ENCODE measurements at regions not wholly inside any gene's neighbourhood (a gene's known extent, or its start where the extent isn't known, plus 50 kb on each side); places are given as distances from the start of the nearest gene placed in this dataset.

DNA sequence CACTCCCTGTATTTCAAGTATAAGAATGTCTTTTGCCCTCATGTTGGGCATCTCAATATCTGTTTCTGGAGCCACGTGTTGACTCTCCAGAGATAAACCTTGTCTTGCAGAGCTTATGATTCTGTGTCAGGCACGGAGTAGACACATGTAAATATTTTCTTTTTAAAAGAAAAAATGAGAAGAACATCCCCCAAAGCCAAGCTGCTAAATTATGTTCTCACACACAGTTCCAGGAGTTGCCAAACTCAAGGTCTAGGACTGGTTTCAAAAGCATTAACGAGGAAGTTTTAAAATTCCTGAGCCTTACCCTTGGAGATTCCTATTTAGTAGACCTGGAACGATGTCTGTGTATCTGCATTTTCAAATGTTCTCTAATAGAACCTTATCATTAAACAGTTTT, 1228.3 kb upstream of the WWC1 start:
- Mint-ChIP-seq H3K27me3 (ENCODE audit: low read depth in 3 of 3) (peaks cover 0 to 1% (median 0%) of the 10 kb centered on the region in 3 donors), H3K4me3 (no peak overlapping the region), H3K9me3 (peaks cover 0 to 2% (median 0%) of the 10 kb centered on the region in 7 donors), H3K4me1 (no peaks in the 10 kb centered on the region), H3K27ac (no peak overlapping the region), H3K36me3 (no peaks in the 10 kb centered on the region)
- no peak overlapping the region for H2AFZ ChIP-seq (ENCODE audit: insufficient read depth, low read depth, low read length, poor library complexity, severe bottlenecking)
- TF ChIP-seq, protein P1, sequence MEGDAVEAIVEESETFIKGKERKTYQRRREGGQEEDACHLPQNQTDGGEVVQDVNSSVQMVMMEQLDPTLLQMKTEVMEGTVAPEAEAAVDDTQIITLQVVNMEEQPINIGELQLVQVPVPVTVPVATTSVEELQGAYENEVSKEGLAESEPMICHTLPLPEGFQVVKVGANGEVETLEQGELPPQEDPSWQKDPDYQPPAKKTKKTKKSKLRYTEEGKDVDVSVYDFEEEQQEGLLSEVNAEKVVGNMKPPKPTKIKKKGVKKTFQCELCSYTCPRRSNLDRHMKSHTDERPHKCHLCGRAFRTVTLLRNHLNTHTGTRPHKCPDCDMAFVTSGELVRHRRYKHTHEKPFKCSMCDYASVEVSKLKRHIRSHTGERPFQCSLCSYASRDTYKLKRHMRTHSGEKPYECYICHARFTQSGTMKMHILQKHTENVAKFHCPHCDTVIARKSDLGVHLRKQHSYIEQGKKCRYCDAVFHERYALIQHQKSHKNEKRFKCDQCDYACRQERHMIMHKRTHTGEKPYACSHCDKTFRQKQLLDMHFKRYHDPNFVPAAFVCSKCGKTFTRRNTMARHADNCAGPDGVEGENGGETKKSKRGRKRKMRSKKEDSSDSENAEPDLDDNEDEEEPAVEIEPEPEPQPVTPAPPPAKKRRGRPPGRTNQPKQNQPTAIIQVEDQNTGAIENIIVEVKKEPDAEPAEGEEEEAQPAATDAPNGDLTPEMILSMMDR (IDR thresholded peaks at IDR 0.05) = no peak
- no peak overlapping the region for H3K9ac ChIP-seq (ENCODE audit: insufficient read depth, low read length, poor library complexity, severe bottlenecking)
- no peak for DNase-seq
- H3K36me3 ChIP-seq (replicated peaks in 1 of 2; ENCODE audit: control insufficient read depth in 1 of 2, insufficient read depth in 2 of 2, low read length in 2 of 2) = no peaks in the 10 kb centered on the region
- H3K9me3 ChIP-seq (replicated peaks in 1 of 2; ENCODE audit: control insufficient read depth in 1 of 2, insufficient read depth in 1 of 2, low read length in 2 of 2) = no peaks in the 10 kb centered on the region
- no peaks in the 10 kb centered on the region for H3K79me2 ChIP-seq (ENCODE audit: insufficient read depth, low read length)
- intact Hi-C loops (cut with micrococcal nuclease) = no loop called here
- no peak overlapping the region for H3K4me2 ChIP-seq (replicated peaks; ENCODE audit: extremely low read depth, low read length, poor library complexity, severe bottlenecking)
- H3K27me3 ChIP-seq (ENCODE audit: control insufficient read depth in 2 of 2, insufficient read depth in 2 of 2, low read length in 2 of 2) = no peaks in the 10 kb centered on the region
- no peaks in the 10 kb centered on the region for H3K4me1 ChIP-seq (ENCODE audit: control insufficient read depth in 1 of 2, insufficient read depth in 2 of 2, low read length in 2 of 2)
- no peak overlapping the region for H3K4me3 ChIP-seq (replicated peaks in 1 of 3; ENCODE audit: low read depth in 2 of 3, low read length in 3 of 3)
- no CpG with 5 or more reads among the region's 4 CpGs for WGBS (ENCODE audit: insufficient coverage)
- no peaks in the 10 kb centered on the region for H4K20me1 ChIP-seq (ENCODE audit: insufficient read depth, low read length)
- H3K27ac ChIP-seq (ENCODE audit: low read depth in 1 of 2, low read length in 2 of 2) = no peak overlapping the region

GRCh38 chr5:167063788-167064187, 1227.7 kb upstream of the WWC1 start:
- no peak overlapping the region for H3K4me3 Mint-ChIP-seq
- no peaks in the 10 kb centered on the region for H3K4me1 ChIP-seq (ENCODE audit: control insufficient read depth in 1 of 2, insufficient read depth in 2 of 2, low read length in 2 of 2)

More at GRCh38 chr5:167063788-167064187, 1227.7 kb upstream of the WWC1 start:
- Mint-ChIP-seq H3K4me1 (no peaks in the 10 kb centered on the region), H3K9me3 (peaks cover 0 to 2% (median 0%) of the 10 kb centered on the region in 7 donors), H3K36me3 (no peaks in the 10 kb centered on the region), H3K27me3 (ENCODE audit: low read depth in 3 of 3) (no peaks in the 10 kb centered on the region), H3K27ac (no peak overlapping the region)
- H3K9ac ChIP-seq (ENCODE audit: insufficient read depth, low read length, poor library complexity, severe bottlenecking) = no peak overlapping the region
- no peak overlapping the region for H2AFZ ChIP-seq (ENCODE audit: insufficient read depth, low read depth, low read length, poor library complexity, severe bottlenecking)
- H3K4me2 ChIP-seq (replicated peaks; ENCODE audit: extremely low read depth, low read length, poor library complexity, severe bottlenecking) = no peak overlapping the region
- H3K36me3 ChIP-seq (replicated peaks in 1 of 2; ENCODE audit: control insufficient read depth in 1 of 2, insufficient read depth in 2 of 2, low read length in 2 of 2) = no peaks in the 10 kb centered on the region
- 85% methylated on average over 4 of the region's 8 CpGs for WGBS (ENCODE audit: insufficient coverage)
- no peak overlapping the region for H3K4me3 ChIP-seq (replicated peaks in 1 of 3; ENCODE audit: low read depth in 2 of 3, low read length in 3 of 3)
- no peaks in the 10 kb centered on the region for H3K79me2 ChIP-seq (ENCODE audit: insufficient read depth, low read length)
- no peaks in the 10 kb centered on the region for H4K20me1 ChIP-seq (ENCODE audit: insufficient read depth, low read length)
- no peak for DNase-seq
- H3K27ac ChIP-seq (ENCODE audit: low read depth in 1 of 2, low read length in 2 of 2) = no peak overlapping the region
- no peaks in the 10 kb centered on the region for H3K9me3 ChIP-seq (replicated peaks in 1 of 2; ENCODE audit: control insufficient read depth in 1 of 2, insufficient read depth in 1 of 2, low read length in 2 of 2)
- TF ChIP-seq, protein P1 (IDR thresholded peaks at IDR 0.05) = no peak
- intact Hi-C loops (cut with micrococcal nuclease) = no loop called here
- no peaks in the 10 kb centered on the region for H3K27me3 ChIP-seq (ENCODE audit: control insufficient read depth in 2 of 2, insufficient read depth in 2 of 2, low read length in 2 of 2)

Measured in CD14-positive monocyte (primary cell).